Karpas-422 (cell line): ENCODE measurements at regions not wholly inside any gene's neighbourhood (a gene's known extent, or its start where the extent isn't known, plus 50 kb on each side); places are given as distances from the start of the nearest gene placed in this dataset.

Experiments
- DNase-seq: peaks from one replicate; pipeline ENCODE4 v3.0.0-alpha.2; 2015
- H2AFZ ChIP-seq: fragments of 200-600 bp; sonication (generic); 2 replicates; pipeline ENCODE4 v1.6.1; 2014; ENCODE audit warnings: antibody characterized with exemption, low read length, mixed read lengths
- H3K27ac ChIP-seq: fragments of 200-600 bp; sonication (generic); 2 replicates; pipeline ENCODE4 v1.5.1; 2014; ENCODE audit warnings: mild to moderate bottlenecking, low read length, moderate library complexity
- H3K27me3 ChIP-seq: fragments of 200-600 bp; sonication (generic); 2 replicates; pipeline ENCODE4 v1.6.1; 2014; ENCODE audit warnings: low read length, mixed read lengths
- H3K36me3 ChIP-seq: fragments of 200-600 bp; sonication (generic); 2 replicates; pipeline ENCODE4 v1.6.1; 2014; ENCODE audit warnings: low read length, mixed read lengths; ENCODE audit not compliant: insufficient read depth
- H3K4me1 ChIP-seq: fragments of 200-600 bp; sonication (generic); 2 replicates; pipeline ENCODE4 v1.6.1; 2014; ENCODE audit warnings: mild to moderate bottlenecking, low read length, mixed read lengths
- H3K4me2 ChIP-seq: fragments of 200-600 bp; sonication (generic); 2 replicates; pipeline ENCODE4 v1.6.1; 2014; ENCODE audit warnings: low read length, low read depth, mild to moderate bottlenecking; ENCODE audit not compliant: poor library complexity, severe bottlenecking
- H3K4me3 ChIP-seq: fragments of 200-600 bp; sonication (generic); 2 replicates; pipeline ENCODE4 v1.5.1; 2014; ENCODE audit warnings: mild to moderate bottlenecking, antibody characterized with exemption, low read length, mixed read lengths
- H3K79me2 ChIP-seq: fragments of 200-600 bp; sonication (generic); 2 replicates; pipeline ENCODE4 v1.6.1; 2014; ENCODE audit warnings: mild to moderate bottlenecking, low read length, mixed read lengths
- H3K9ac ChIP-seq: fragments of 200-600 bp; sonication (generic); 2 replicates; pipeline ENCODE4 v1.6.0; 2014; ENCODE audit warnings: low read length
- H3K9me2 ChIP-seq: fragments of 200-600 bp; sonication (generic), shearing (Covaris generic); replicated peaks from 2 replicates; pipeline ENCODE4 v1.6.0; 2014; ENCODE audit warnings: mild to moderate bottlenecking, low read length, moderate library complexity; ENCODE audit not compliant: insufficient read depth
- H3K9me3 ChIP-seq: fragments of 300-700, 200-600 bp; sonication (generic); 2 replicates; pipeline ENCODE4 v1.6.1; 2014; ENCODE audit warnings: low read length, mixed read lengths
- H4K20me1 ChIP-seq: fragments of 200-600 bp; sonication (generic); 2 replicates; pipeline ENCODE4 v1.6.1; 2014; ENCODE audit warnings: mild to moderate bottlenecking, antibody characterized with exemption, low read length, low read depth; ENCODE audit not compliant: insufficient read depth

GRCh38 chr15:70268698-70269251 is 171.1 kb upstream of the TLE3 start:
- Histone ChIP-seq H3K4me2 (peak overlapping the region; percentile 52), H3K4me1 (peaks cover 90% of the 10 kb centered on the region)

GRCh38 chr15:70267879-70268278 is 170.2 kb upstream of the TLE3 start:
- Histone ChIP-seq H3K27me3 (no peaks in the 10 kb centered on the region), H3K9me3 (no peaks in the 10 kb centered on the region), H4K20me1 (no peaks in the 10 kb centered on the region), H2AFZ (no peak overlapping the region), H3K9me2 (no peaks in the 10 kb centered on the region), H3K9ac (peak overlapping the region; percentile 58), H3K4me1 (peaks cover 92% of the 10 kb centered on the region), H3K79me2 (no peaks in the 10 kb centered on the region), H3K36me3 (no peaks in the 10 kb centered on the region), H3K4me2 (peak overlapping the region; percentile 52), H3K27ac (peak overlapping the region; percentile 89), H3K4me3 (peak overlapping the region; percentile 39; the same call in 1 of the 2 replicates)
- DNase-seq: no peak

More at GRCh38 chr15:70268698-70269251, 171.1 kb upstream of the TLE3 start:
- Histone ChIP-seq H3K27me3 (no peaks in the 10 kb centered on the region), H3K36me3 (no peaks in the 10 kb centered on the region), H4K20me1 (no peaks in the 10 kb centered on the region), H3K9me3 (no peaks in the 10 kb centered on the region), H3K4me3 (peak overlapping the region; percentile 39; the same call in 1 of the 2 replicates), H3K9ac (peak overlapping the region; percentile 58), H3K9me2 (no peaks in the 10 kb centered on the region), H3K79me2 (no peaks in the 10 kb centered on the region), H3K27ac (peak overlapping the region; percentile 89), H2AFZ (no peak overlapping the region)
- peak; percentile 88 for DNase-seq

GRCh38 chr15:70267306-70267705 is 169.6 kb upstream of the TLE3 start:
- Histone ChIP-seq H3K9me2 (no peaks in the 10 kb centered on the region), H2AFZ (no peak overlapping the region), H3K27me3 (no peaks in the 10 kb centered on the region), H4K20me1 (no peaks in the 10 kb centered on the region), H3K9me3 (no peaks in the 10 kb centered on the region), H3K4me1 (peaks cover 97% of the 10 kb centered on the region), H3K4me2 (no peak overlapping the region), H3K36me3 (no peaks in the 10 kb centered on the region), H3K4me3 (no peak overlapping the region), H3K79me2 (no peaks in the 10 kb centered on the region), H3K9ac (peak overlapping the region; percentile 58; the same call in 1 of the 2 replicates), H3K27ac (peak overlapping the region; percentile 89)
- no peak for DNase-seq

- no peaks in the 10 kb centered on the region for H4K20me1 ChIP-seq
- no peaks in the 10 kb centered on the region for H3K79me2 ChIP-seq
- H3K36me3 ChIP-seq: no peaks in the 10 kb centered on the region
- H3K4me3 ChIP-seq: no peak overlapping the region
- no peak overlapping the region for H3K27ac ChIP-seq
- no peak for DNase-seq
- no peaks in the 10 kb centered on the region for H3K9me3 ChIP-seq
- H3K9me2 ChIP-seq: no peaks in the 10 kb centered on the region
- H3K27me3 ChIP-seq: no peaks in the 10 kb centered on the region
- H3K4me1 ChIP-seq: peaks cover 99% of the 10 kb centered on the region
- H2AFZ ChIP-seq: no peak overlapping the region
- H3K4me2 ChIP-seq: peak overlapping the region; percentile 12
- H3K9ac ChIP-seq: peak overlapping the region; percentile 39
These were observed 168.8 kb upstream of the TLE3 start for GRCh38 chr15:70266412-70267121.

GRCh38 chr15:70265986-70266385 is 168.3 kb upstream of the TLE3 start:
- H3K9ac ChIP-seq: peak overlapping the region; percentile 39
- no peaks in the 10 kb centered on the region for H3K36me3 ChIP-seq
- no peak overlapping the region for H3K4me3 ChIP-seq
- H3K9me2 ChIP-seq: no peaks in the 10 kb centered on the region
- no peaks in the 10 kb centered on the region for H3K79me2 ChIP-seq
- H3K27ac ChIP-seq: no peak overlapping the region
- no peaks in the 10 kb centered on the region for H4K20me1 ChIP-seq
- H3K4me1 ChIP-seq: peaks cover 95% of the 10 kb centered on the region
- no peaks in the 10 kb centered on the region for H3K27me3 ChIP-seq
- peak overlapping the region; percentile 12 for H3K4me2 ChIP-seq
- no peaks in the 10 kb centered on the region for H3K9me3 ChIP-seq
- no peak overlapping the region for H2AFZ ChIP-seq
- no peak for DNase-seq

GRCh38 chr15:70265466-70265978 is 167.8 kb upstream of the TLE3 start:
- Histone ChIP-seq H3K27ac (no peak overlapping the region), H2AFZ (no peak overlapping the region), H3K4me1 (peaks cover 94% of the 10 kb centered on the region), H3K36me3 (no peaks in the 10 kb centered on the region), H4K20me1 (no peaks in the 10 kb centered on the region), H3K79me2 (no peaks in the 10 kb centered on the region), H3K4me2 (peak overlapping the region; percentile 12), H3K27me3 (no peaks in the 10 kb centered on the region), H3K4me3 (no peak overlapping the region), H3K9me2 (no peaks in the 10 kb centered on the region), H3K9me3 (no peaks in the 10 kb centered on the region), H3K9ac (peak overlapping the region; percentile 39)
- DNase-seq: no peak

- no peak for DNase-seq
- Histone ChIP-seq H3K4me2 (peak overlapping the region; percentile 61), H4K20me1 (no peaks in the 10 kb centered on the region), H3K79me2 (no peaks in the 10 kb centered on the region), H3K27me3 (no peaks in the 10 kb centered on the region), H2AFZ (no peak overlapping the region), H3K4me1 (peaks cover 94% of the 10 kb centered on the region), H3K9me2 (no peaks in the 10 kb centered on the region), H3K4me3 (0 out of 2 replicates have a peak overlapping the region, but pooled peaks have one; percentile 38), H3K36me3 (no peaks in the 10 kb centered on the region), H3K9ac (peak overlapping the region; percentile 52; the same call in 1 of the 2 replicates), H3K9me3 (no peaks in the 10 kb centered on the region), H3K27ac (no peak overlapping the region)
These were observed 167.2 kb upstream of the TLE3 start for GRCh38 chr15:70264738-70265465.
